Trophoblast cell (in vitro differentiated cells and primary cell): ENCODE measurements at regions not wholly inside any gene's neighbourhood (a gene's known extent, or its start where the extent isn't known, plus 50 kb on each side); places are given as distances from the start of the nearest gene placed in this dataset.
A peak's percentile ranks its signal among the peaks of the same experiment; 100 is the strongest.

Source experiments
- DNase-seq, 2 donors: peaks; one replicate each; pipeline ENCODE4 v3.0.0-alpha.2; 2016
- H2AFZ ChIP-seq: 2 replicates; pipeline ENCODE4 v1.6.1; 2013; ENCODE audit warnings: low read length, moderate library complexity, mild to moderate bottlenecking; ENCODE audit not compliant: insufficient read depth, poor library complexity
- H2AK5ac ChIP-seq: 2 replicates; pipeline ENCODE4 v1.6.1; 2013; ENCODE audit warnings: mild to moderate bottlenecking, low read length
- H2BK120ac ChIP-seq: 2 replicates; pipeline ENCODE4 v1.6.1; 2013; ENCODE audit warnings: low read length, mild to moderate bottlenecking, moderate library complexity; ENCODE audit not compliant: insufficient read depth, poor library complexity
- H2BK12ac ChIP-seq: 2 replicates; pipeline ENCODE4 v1.6.1; 2013; ENCODE audit warnings: mild to moderate bottlenecking, low read length, moderate library complexity
- H2BK5ac ChIP-seq: 2 replicates; pipeline ENCODE4 v1.6.1; 2013; ENCODE audit warnings: low read length, low read depth, moderate library complexity, mild to moderate bottlenecking; ENCODE audit not compliant: poor library complexity
- H3K14ac ChIP-seq: 2 replicates; pipeline ENCODE4 v1.6.1; 2013; ENCODE audit warnings: mild to moderate bottlenecking, low read length
- H3K18ac ChIP-seq: 2 replicates; pipeline ENCODE4 v1.6.1; 2013; ENCODE audit warnings: mild to moderate bottlenecking, low read length
- H3K23ac ChIP-seq: 2 replicates; pipeline ENCODE4 v1.6.1; 2013; ENCODE audit warnings: low read length
- H3K27ac ChIP-seq: 2 replicates; pipeline ENCODE4 v1.5.1; 2013; ENCODE audit warnings: low read depth, mild to moderate bottlenecking, inconsistent platforms, low read length, moderate library complexity
- H3K27me3 ChIP-seq: 2 replicates; pipeline ENCODE4 v1.6.1; 2013; ENCODE audit warnings: inconsistent platforms, mild to moderate bottlenecking, low read length, moderate library complexity; ENCODE audit not compliant: insufficient read depth
- H3K36me3 ChIP-seq, 2 experiments: 1 replicate in 1 of 2; 2 replicates in 1 of 2; pipeline ENCODE4 v1.6.1; 2013; ENCODE audit warnings: low read length in 2 of 2, mild to moderate bottlenecking in 2 of 2, moderate library complexity in 1 of 2; ENCODE audit not compliant: insufficient read depth in 2 of 2, control insufficient read depth in 1 of 2
- H3K4ac ChIP-seq: 2 replicates; pipeline ENCODE4 v1.6.1; 2013; ENCODE audit warnings: low read depth, mild to moderate bottlenecking, low read length, moderate library complexity
- H3K4me1 ChIP-seq, 2 experiments: 1 replicate in 1 of 2; 2 replicates in 1 of 2; pipeline ENCODE4 v1.6.1; 2013; ENCODE audit warnings: low read length in 2 of 2, mild to moderate bottlenecking in 2 of 2, moderate library complexity in 1 of 2; ENCODE audit not compliant: insufficient read depth in 2 of 2, control insufficient read depth in 1 of 2
- H3K4me2 ChIP-seq: 2 replicates; pipeline ENCODE4 v1.6.1; 2013; ENCODE audit warnings: inconsistent platforms, mild to moderate bottlenecking, low read length, moderate library complexity
- H3K4me3 ChIP-seq: 2 replicates; pipeline ENCODE4 v1.5.1; 2013; ENCODE audit warnings: mild to moderate bottlenecking, low read depth, low read length, inconsistent platforms
- H3K79me1 ChIP-seq: one replicate; pipeline ENCODE4 v1.6.1; 2013; ENCODE audit warnings: low read length
- H3K79me2 ChIP-seq: 2 replicates; pipeline ENCODE4 v1.6.1; 2013; ENCODE audit warnings: low read length, mild to moderate bottlenecking; ENCODE audit not compliant: control insufficient read depth, insufficient read depth, poor library complexity
- H3K9ac ChIP-seq: 2 replicates; pipeline ENCODE4 v1.6.1; 2013; ENCODE audit warnings: mild to moderate bottlenecking, low read length
- H3K9me3 ChIP-seq: 2 replicates; pipeline ENCODE4 v1.6.1; 2013; ENCODE audit warnings: low read depth, mild to moderate bottlenecking, control low read depth, inconsistent platforms, low read length; ENCODE audit not compliant: insufficient read depth
- H4K12ac ChIP-seq: 2 replicates; pipeline ENCODE4 v1.6.1; 2013; ENCODE audit warnings: low read depth, mild to moderate bottlenecking, low read length, moderate library complexity
- H4K8ac ChIP-seq: 2 replicates; pipeline ENCODE4 v1.6.1; 2013; ENCODE audit warnings: low read depth, mild to moderate bottlenecking, low read length, moderate library complexity
- H4K91ac ChIP-seq: one replicate; pipeline ENCODE4 v1.6.1; 2013; ENCODE audit warnings: low read depth, mild to moderate bottlenecking, low read length, moderate library complexity
- WGBS: extraction: QIAGEN DNeasy Blood & Tissue Kit; methylation state at CpG from one replicate; pipeline ENCODE4 v1.1.7; 2013; ENCODE audit warnings: missing lambda C conversion rate; ENCODE audit not compliant: insufficient read length, insufficient coverage; ENCODE audit errors: extremely low coverage; 5-methylcytosine and 5-hydroxymethylcytosine counted together

DNA sequence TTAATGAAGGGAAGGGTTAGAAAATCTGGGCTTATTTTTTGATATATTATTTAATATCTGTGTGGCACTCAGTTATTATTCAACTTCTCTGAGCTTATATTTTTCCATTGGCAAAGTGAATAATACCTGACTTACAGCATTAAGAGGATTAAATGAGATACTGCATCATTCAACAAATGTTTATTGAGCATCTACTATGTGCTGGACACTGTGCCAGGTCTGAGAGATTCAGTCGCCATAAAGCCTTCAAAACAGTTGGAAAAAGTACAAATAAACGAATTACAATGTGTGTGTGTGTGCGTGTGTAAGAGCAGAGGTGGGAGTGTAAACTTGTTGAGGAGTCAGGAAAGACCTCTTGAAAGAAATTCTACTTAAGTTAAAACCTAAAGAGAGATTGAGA is 87.9 kb upstream of the CD53 start:
- no peak overlapping the region for H3K4me2 ChIP-seq
- no CpG with 5 or more reads among the region's 3 CpGs for WGBS
- no peaks in the 10 kb centered on the region for H3K27me3 ChIP-seq

DNA sequence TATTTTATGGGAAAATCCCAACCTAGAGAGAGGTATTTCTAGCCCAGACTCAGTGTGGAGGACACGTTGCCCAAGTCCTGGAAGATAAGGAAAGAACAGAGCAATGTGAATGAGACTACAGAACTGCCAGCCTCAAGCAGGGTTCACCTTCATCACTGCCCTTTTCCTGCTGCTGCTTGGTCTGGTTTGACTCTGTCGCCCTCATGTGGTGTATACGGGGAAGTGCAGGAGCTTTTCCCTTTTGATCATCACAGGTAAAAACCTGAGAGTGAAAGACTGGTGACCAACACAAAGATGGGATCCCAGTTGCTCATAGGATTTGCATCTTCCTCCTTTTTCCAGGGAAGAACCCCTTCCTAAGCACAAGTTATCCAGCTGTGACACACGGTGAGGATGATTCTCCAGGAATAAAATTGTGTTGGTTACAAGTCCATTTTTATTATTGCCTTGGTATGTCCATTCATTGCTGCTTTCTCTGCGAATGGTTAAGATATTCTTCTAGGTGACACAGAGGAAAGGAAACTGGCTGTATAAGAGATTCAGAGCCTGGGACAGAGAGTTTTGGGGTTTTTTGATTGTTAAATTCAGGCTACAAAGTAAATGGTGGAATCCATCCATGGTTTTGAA is 89.5 kb upstream of the CD53 start:
- Histone ChIP-seq H3K4me3 (no peak overlapping the region), H3K27ac (no peak overlapping the region), H3K14ac (no peak overlapping the region), H4K8ac (no peak overlapping the region), H2BK120ac (no peak overlapping the region), H2BK5ac (no peak overlapping the region), H2AK5ac (no peak overlapping the region), H3K9me3 (peaks cover 8% of the 10 kb centered on the region), H3K18ac (no peak overlapping the region), H3K23ac (no peak overlapping the region), H2AFZ (no peak overlapping the region), H3K36me3 (no peaks in the 10 kb centered on the region), H3K4ac (no peak overlapping the region), H3K79me2 (no peaks in the 10 kb centered on the region), H3K4me2 (no peak overlapping the region), H4K91ac (no peak overlapping the region), H3K27me3 (no peaks in the 10 kb centered on the region), H4K12ac (no peak overlapping the region), H3K79me1 (no peaks in the 10 kb centered on the region), H3K4me1 (peaks cover 0 to 3% of the 10 kb centered on the region in 2 experiments), H3K9ac (no peak overlapping the region), H2BK12ac (no peak overlapping the region)
- no CpG with 5 or more reads among the region's 5 CpGs for WGBS
- peak; percentile 34 to 83 for DNase-seq

More for the DNA sequence above, 87.9 kb upstream of the CD53 start:
- H3K79me1 ChIP-seq: no peaks in the 10 kb centered on the region
- H2BK5ac ChIP-seq: no peak overlapping the region
- no peak overlapping the region for H3K4me3 ChIP-seq
- H3K4ac ChIP-seq: no peak overlapping the region
- H2AFZ ChIP-seq: no peak overlapping the region
- no peaks in the 10 kb centered on the region for H3K79me2 ChIP-seq
- no peak overlapping the region for H4K8ac ChIP-seq
- H3K18ac ChIP-seq: no peak overlapping the region
- DNase-seq: no peak
- H4K12ac ChIP-seq: no peak overlapping the region
- H3K36me3 ChIP-seq: no peaks in the 10 kb centered on the region
- H3K27ac ChIP-seq: no peak overlapping the region
- no peak overlapping the region for H2AK5ac ChIP-seq
- H3K14ac ChIP-seq: no peak overlapping the region
- peaks cover 0 to 3% of the 10 kb centered on the region in 2 experiments for H3K4me1 ChIP-seq
- H3K23ac ChIP-seq: no peak overlapping the region
- H3K9ac ChIP-seq: no peak overlapping the region
- no peak overlapping the region for H2BK120ac ChIP-seq
- no peak overlapping the region for H4K91ac ChIP-seq
- H2BK12ac ChIP-seq: no peak overlapping the region
- H3K9me3 ChIP-seq: peaks cover 8% of the 10 kb centered on the region

- no peak overlapping the region for H2BK12ac ChIP-seq
- H3K4me2 ChIP-seq: no peak overlapping the region
- H2AFZ ChIP-seq: no peak overlapping the region
- no peak overlapping the region for H2BK120ac ChIP-seq
- no peak overlapping the region for H3K14ac ChIP-seq
- H3K23ac ChIP-seq: no peak overlapping the region
- DNase-seq: no peak
- no peak overlapping the region for H2BK5ac ChIP-seq
- H4K12ac ChIP-seq: no peak overlapping the region
- H4K91ac ChIP-seq: no peak overlapping the region
- H3K79me1 ChIP-seq: no peaks in the 10 kb centered on the region
- H3K79me2 ChIP-seq: no peaks in the 10 kb centered on the region
- H3K9ac ChIP-seq: no peak overlapping the region
- H3K27ac ChIP-seq: no peak overlapping the region
- no peak overlapping the region for H4K8ac ChIP-seq
- no peak overlapping the region for H3K18ac ChIP-seq
- no peaks in the 10 kb centered on the region for H3K27me3 ChIP-seq
- no peaks in the 10 kb centered on the region for H3K36me3 ChIP-seq
- no peaks in the 10 kb centered on the region for H3K9me3 ChIP-seq
- no peak overlapping the region for H2AK5ac ChIP-seq
- H3K4me1 ChIP-seq: peaks cover 0 to 3% of the 10 kb centered on the region in 2 experiments
- no peak overlapping the region for H3K4ac ChIP-seq
- WGBS: no CpG with 5 or more reads among the region's 2 CpGs
- no peak overlapping the region for H3K4me3 ChIP-seq
These were observed 91.4 kb upstream of the CD53 start for GRCh38 chr1:110781525-110781924.

GRCh38 chr1:110780600-110781484 is 92.1 kb upstream of the CD53 start:
- DNase-seq: peak; percentile 75 to 94
- H3K9ac ChIP-seq: no peak overlapping the region
- H4K8ac ChIP-seq: no peak overlapping the region
- H3K36me3 ChIP-seq: no peaks in the 10 kb centered on the region
- H3K18ac ChIP-seq: no peak overlapping the region
- no peak overlapping the region for H2BK12ac ChIP-seq
- no CpG with 5 or more reads among the region's 31 CpGs for WGBS
- no peaks in the 10 kb centered on the region for H3K9me3 ChIP-seq
- peaks cover 0 to 3% of the 10 kb centered on the region in 2 experiments for H3K4me1 ChIP-seq
- H3K27ac ChIP-seq: no peak overlapping the region
- no peaks in the 10 kb centered on the region for H3K27me3 ChIP-seq
- no peak overlapping the region for H2BK5ac ChIP-seq
- H2BK120ac ChIP-seq: no peak overlapping the region
- no peak overlapping the region for H3K4me3 ChIP-seq
- H2AK5ac ChIP-seq: no peak overlapping the region
- H3K14ac ChIP-seq: no peak overlapping the region
- no peak overlapping the region for H3K4ac ChIP-seq
- no peak overlapping the region for H4K91ac ChIP-seq
- no peaks in the 10 kb centered on the region for H3K79me1 ChIP-seq
- H3K79me2 ChIP-seq: no peaks in the 10 kb centered on the region
- H3K4me2 ChIP-seq: peak overlapping the region; percentile 53
- no peak overlapping the region for H3K23ac ChIP-seq
- H4K12ac ChIP-seq: no peak overlapping the region
- H2AFZ ChIP-seq: peak overlapping the region; percentile 74
